GM21381 (cell line): ENCODE measurements at regions not wholly inside any gene's neighbourhood (a gene's known extent, or its start where the extent isn't known, plus 50 kb on each side); places are given as distances from the start of the nearest gene placed in this dataset.
"Not testable (repeated sequence)": the region's sequence is repeated elsewhere in the genome, so short reads cannot be mapped to it uniquely, and the experiment has no call there.

ENCODE experiments used
- ATAC-seq: cut with Tn5 transposase; IDR thresholded peaks from one replicate; pipeline ENCODE4 v1.9.1; 2021; ENCODE audit warnings: mild to moderate bottlenecking, moderate library complexity; ENCODE audit not compliant: unreplicated experiment

DNA sequence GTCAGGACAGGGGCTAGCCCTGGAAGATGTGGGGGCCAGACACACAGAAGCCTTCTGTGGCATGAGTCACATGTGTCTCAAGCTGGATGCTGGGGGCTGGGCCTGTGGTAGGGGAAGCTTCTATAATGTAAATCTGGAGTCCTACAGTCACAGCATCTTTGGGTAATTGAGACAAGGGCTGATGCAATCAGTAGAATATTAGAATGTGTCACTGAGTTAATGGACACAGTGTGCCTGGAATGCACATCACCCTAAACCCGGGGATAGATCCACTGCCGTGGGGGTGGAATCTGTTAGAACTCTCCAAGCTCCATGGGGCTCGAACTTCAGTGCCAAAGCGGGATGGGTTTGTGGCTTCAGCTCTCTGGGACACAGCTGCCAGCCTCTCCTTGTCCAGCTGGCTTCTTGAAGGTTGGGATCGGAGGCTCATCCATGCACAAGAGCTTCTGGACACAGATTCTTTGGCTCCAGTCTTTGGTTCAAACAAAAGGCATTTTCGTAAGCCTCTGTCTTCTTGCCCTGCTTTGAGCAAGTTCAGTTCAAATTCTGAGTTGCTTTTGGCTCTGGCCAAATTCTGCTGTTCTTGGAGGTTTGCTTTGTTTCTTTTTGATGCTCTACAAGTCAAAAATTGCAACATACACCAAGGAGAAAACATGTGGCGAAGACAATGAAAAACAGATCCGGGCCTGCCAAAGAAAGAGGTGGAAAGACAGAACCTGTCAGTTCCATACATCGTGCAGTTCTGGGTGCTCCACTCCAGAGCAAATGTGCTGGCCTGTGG lies 194.8 kb upstream of the ZNF32 start:
- ATAC-seq: no peak

DNA sequence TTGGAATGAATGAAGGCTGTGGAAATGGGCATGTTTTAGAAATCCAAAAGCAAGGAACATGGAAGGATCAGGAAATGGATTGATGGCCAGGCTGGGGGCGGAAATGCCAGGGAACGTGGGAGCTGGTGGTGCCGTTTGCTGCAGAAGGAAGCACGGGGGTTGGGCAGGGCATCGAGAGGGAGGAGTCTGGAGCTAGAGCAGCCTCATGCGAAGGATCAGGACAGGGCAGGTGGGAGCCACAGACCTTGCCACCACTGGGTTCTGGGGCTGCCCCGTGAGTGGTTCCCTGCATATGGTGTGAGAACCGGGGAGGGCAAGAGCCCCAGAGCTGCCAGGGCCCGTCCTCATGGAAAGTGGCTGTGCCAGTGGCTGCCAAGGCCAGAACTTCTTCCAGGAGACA lies 193.8 kb upstream of the ZNF32 start:
- ATAC-seq: no peak

DNA sequence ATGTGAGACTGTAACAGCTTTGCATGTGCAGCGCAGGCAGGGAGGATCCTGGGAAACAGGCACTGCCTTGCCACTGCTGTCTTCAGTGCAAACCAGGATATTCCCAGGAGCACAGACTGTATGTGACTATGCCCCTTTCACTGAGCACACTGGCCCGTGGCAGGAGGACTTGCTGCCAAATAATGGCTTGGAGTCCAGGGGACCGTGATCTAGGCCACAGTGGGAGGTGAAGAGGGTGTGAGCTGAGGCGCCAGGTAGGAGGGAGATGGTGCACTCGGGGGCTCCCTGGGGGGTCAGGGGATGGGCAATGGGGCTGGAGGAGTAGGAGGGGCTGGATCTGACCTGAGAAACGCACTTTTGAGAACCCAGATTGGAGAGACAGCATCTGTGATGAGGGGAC lies 193.4 kb upstream of the ZNF32 start:
- ATAC-seq: no peak

DNA sequence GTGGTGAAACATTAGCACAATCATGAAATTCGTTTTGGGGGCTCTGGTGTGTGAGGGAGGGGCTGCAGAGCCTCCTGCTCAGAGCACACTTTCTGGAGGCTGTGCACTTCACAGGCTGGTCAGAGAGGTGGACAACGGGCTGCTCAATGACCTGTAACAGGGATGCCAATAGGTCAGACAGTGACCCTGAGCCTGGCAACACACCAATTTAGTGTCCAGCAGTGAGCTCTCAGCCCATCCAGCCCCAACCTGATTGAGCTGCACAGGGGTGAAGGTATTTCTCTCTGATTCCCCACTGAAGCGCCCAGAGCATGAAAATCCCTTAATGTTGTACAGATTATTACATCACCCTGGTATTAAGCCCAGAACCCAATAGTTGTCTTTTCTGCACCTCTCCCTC lies 191.3 kb upstream of the ZNF32 start:
- no peak for ATAC-seq

DNA sequence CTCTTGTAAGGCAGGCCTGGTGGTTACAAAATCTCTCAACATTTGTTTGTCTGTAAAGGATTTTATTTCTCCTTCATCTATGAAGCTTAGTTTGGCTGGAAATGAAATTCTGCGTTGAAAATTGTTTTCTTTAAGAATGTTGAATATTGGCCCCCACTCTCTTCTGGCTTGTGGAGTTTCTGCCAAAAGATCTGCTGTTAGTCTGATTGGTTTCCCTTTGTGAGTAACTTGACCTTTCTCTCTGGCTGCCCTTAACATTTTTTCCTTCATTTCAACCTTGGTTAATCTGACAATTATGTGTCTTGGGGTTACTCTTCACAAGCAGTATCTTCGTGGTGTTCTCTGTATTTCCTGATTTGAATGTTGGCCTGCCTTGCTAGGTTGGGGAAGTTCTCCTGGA lies 186.1 kb upstream of the ZNF32 start:
- ATAC-seq: not testable (repeated sequence)

DNA sequence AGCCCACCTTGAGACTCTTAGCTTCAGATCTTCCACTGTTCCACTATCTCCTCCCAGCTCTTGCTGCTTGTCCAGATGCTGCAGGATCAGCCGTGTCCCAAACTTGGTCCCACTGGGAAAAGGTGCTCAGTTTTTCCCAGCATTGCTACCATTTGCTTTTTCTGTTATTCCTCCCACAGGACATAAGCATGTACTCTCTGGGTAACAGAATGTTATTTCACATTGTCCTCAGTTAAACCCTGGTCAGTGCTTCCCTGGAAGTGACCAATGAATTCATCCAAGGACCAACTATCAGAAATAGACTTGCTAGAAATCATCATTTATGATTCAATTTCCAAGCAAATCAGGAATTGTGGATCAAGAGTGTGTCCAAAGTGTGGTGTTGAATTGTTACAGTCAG lies 179.2 kb upstream of the ZNF32 start:
- no peak for ATAC-seq

DNA sequence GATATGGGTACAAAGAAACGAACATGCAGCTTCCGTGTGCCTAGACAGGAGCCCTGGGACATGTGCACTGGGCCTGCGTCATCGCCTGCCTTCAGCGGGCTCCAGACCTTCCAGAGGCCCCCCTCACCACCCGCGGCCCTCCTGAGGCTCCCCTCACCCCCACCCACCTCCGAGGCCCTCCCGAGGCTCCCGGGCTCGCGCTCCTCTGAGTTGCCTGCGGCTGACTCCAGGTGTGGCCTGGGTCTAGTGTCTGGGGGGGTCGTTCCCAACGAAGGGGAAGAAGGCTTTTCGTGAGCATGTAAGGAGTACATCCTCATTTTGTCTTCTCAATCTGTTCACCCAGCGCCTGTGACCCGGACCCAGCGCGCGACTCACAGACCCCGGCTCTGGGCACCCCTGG lies 177.3 kb upstream of the ZNF32 start:
- no peak for ATAC-seq

DNA sequence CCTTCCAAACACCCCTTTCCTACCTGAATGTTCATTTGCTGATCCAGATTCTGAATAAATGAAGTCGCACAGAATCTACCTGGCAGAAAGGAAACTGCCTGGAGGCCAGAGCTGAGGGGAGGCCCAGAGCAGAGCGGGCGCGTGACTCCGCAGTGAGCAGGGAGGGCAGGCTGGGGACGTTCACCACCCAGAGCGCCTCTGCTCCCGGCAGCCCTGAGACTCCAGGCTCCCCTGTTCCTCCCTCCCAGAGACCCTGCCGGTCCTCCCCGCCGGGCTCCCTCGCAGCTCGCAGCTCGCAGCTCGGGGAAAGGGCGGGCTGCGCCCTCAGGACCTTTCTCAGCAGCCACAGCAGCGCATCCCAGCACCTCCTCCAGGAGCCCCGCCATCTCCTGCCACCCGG lies 176.7 kb upstream of the ZNF32 start:
- ATAC-seq: no peak

DNA sequence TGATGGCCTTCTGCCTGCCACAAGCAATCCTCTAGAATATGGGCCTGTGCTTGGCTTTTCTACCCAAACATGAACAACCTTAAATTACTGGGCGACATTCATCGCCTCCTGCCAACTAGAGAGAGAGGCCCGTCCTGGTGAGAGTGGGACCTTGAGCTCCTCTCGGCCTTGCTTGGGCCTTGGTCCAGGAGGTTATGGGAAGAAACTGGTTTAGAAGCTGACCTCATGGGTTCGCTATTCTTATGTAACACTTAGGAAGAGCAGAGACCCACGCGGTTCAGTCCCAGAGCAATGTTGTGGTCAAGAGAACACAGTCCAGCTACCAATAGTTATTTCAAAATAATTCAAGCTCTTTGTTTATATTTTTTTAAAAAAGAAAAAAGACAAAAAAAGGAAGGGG lies 176.3 kb upstream of the ZNF32 start:
- no peak for ATAC-seq

DNA sequence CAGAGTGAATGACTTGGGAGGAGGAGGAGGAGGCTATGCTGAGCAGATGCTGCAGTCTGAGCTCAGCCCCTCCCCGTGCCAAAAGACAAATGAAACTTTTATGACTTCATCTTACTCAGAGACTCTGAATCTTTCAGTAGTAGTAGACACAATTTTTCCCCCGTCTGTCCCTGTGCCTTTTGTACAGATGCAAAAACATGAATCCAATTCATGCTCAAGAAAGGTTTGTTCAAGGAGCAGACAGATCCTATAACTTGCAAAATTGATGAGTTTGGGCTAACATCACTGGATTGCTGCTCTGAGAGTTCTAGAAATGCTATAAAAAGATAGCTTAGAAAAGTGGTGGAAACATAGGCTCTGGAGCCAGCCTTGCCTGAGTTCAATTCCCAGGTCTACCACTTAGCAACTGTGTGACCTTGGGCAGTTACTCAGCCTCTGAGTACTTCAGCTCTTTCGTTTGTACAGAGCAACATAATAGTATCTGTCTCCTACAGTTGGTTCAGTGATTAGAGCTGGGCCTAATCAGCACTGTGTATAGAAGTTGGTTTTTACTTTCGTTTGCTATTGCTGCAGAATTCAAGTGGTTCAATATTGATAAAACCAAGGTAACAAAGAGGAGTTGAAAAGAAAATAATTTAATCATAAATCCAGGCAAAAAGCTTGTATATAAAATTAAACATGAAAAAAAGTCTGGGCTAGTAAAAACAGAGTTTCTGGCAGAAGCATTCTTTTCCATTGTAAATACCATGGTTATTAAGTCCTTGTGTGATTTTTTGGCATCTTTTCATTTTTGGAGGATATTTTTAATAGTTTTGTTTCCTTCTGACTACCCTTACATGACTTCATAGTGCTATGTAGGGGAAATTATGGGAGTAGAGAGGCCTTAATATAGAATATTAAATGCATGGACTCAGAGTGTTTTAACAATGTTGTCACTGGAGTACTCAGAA lies 174.2 kb upstream of the ZNF32 start:
- no peak for ATAC-seq

DNA sequence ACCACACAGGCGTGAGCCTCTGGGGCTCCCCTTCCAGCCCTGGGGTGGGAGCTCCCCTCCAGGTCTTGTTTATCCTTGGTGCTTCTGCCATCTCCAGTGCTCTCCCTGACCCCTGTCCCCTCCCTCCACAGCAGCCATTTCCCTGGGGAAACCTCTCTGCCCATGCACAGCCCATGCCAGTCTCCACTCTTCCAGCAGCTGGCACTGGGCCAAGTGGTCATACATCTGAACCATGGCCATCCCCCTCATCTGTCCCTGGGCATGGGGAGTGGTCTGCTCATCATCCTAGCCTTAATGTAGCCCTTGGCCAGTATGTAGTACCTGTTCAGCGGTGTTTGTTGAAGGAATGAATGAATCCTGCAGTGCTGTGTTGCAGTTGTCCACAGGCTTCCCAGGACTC lies 172.4 kb upstream of the ZNF32 start:
- no peak for ATAC-seq

DNA sequence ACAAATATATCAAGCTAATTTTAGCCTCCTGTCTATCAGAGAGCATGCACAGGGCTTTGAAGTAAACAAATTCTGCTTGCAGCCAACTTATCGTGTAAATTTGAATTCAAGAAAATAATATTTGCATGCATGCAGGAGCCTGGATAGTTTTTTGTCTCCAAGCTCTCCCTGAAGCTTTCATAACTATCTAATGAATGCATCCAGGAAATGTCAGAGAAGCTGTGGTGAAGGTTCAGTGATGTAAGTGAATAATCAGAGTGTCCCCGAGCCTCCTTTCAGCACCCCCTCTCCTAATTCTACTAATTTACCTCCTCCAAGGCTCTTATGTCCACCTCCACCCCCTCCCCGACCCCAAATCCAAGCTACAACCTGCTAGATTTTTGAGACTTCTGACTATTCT lies 172.0 kb upstream of the ZNF32 start:
- no peak for ATAC-seq

DNA sequence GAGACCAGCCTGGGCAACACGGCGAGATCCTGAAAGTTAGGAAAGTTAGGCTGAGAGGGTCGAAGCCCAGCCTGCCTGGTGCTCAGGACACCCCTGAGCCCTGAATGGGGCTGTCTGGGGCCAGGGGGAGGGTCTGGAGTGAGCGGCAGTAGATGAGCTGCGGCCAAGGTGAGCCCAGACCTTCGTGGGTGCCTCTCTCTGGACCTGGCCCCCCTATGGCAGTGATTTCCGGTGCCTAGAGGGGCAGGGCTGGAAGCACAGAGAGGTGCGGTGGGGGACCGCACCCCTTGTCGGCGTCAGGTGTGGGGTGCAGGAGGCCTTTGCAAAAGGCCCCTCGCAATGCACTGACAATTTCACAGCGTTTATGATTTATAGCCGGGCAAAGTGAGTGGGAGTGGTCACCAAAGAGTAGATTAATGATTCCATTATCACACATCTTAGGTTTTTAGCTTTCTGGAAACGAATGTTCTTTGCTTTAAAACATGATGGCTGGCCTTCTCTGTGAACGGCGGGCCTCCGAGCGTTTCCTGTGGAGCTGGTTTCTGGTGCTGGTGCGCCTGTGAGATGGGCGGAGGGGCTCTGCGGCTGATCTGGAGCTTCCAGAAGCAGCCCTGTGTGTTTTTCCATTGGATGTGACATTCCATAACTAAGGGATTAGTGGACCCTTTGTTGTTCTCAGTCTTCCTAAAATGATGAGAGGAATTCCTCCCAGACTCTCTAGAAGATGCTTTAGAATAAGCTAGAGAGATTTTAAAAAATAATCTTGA lies 171.0 kb upstream of the ZNF32 start:
- ATAC-seq: no peak

DNA sequence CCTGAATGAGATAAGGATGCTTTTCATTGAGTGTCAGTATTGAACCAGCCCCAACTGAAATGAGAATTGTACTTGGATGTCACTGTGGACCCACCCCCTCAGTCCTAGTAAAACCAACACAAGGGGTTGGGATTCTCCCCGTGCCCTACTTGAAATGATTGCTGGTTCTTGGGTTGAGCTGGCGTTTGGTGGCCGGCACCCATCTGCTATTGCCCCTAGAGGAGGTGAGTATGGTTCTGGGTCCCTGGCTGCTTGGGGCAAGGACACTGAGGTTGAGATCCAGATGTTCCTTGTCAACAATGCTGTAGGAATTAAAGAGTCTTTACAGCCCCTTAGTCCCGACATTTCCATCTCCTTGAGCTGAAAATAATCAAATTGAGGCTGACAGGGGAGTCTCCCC lies 170.0 kb upstream of the ZNF32 start:
- no peak for ATAC-seq

DNA sequence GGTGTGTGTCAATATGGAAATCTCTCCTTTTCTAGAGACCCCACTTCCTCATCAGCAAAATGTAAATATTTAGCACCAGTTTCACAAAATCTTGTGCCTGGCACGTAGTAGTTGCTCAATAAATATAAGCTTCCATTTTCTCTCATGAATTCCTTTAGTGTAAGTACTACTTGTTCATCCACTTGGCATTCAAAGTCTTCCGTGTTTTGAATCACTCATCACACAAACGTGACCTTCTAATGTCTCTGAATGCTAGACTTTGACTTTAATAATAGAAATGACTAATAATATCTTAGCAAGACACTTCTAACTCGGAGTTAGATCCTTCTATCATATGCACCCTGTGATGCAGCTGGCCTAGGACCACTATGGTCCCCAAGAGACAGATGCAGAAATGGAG lies 168.7 kb upstream of the ZNF32 start:
- ATAC-seq: no peak

DNA sequence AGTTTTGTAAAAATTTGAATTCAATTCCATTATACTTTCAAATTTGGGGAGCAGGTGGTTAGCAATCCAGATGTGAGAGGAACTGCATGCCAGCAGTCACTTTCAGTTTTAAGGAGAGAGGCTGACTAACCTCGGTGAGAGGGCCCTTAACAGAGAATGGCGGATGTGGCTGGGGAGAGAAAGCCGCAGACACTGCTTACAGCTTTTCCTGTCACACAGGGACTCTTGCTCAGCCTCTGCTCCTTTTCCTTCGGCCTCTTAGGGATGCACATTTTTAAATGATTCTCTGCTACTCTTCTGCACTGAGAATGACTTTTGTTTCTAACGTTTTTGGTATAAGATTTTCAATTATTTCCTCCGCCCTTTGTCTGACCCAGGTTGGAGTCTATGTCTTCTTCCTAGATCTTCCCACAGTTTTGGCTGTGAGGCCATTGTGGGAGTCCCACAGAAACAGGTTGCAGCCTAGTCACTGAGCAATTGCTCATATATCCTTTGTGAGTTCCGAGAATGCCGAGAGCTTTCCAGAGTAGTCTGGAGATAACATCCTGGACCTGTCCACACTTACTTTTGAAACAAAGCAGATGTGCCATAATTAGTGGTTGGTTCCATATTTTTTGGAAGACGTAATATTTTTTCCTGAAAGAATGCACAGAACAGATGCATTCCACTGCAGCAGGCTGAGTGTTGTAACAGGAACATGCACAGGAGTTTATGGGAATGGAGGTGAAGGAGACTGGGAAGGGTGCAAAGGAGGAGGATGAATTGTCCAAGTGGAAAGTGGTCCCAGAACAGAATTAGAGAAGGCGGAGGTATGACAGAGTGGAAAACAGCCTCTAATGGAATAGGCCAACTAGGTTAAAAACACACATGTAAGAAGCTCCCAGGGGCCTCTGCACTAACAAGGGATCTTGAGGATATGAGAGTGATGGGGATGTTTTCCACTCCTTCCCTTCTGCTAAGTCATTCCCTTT lies 168.0 kb upstream of the ZNF32 start:
- peak; percentile 99 for ATAC-seq

DNA sequence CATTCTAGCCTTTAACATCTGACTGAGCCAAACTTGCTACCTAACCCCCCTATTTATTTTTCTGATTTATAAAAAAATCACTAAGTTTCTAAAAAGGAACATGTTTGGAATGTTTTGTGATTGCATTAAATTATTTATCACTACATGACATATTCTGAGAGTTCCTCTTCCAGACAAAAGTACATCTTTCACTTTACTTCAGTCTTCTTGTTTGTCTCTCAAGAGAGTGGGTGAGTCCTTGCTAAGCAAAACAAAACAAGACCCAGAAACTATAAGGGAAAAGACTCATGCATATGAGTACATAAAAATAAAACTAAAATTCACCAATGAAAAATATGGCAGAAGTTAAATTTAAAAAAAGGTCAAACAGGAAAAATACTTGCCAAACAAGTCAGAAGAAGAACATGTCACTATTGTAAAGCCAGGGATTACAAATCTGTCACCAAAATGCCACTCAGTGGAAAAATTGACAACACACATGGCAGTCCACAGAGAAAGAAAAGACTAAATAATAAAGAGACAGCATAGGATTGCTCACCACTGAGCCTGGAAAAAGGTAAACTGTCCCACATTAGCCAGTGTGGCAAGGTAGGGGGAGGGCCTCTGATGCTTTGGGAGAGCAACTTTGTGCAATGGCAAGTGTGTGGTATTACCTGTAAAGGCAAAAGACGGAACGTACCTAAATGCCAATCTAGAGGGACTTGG lies 166.7 kb upstream of the ZNF32 start:
- ATAC-seq: no peak

DNA sequence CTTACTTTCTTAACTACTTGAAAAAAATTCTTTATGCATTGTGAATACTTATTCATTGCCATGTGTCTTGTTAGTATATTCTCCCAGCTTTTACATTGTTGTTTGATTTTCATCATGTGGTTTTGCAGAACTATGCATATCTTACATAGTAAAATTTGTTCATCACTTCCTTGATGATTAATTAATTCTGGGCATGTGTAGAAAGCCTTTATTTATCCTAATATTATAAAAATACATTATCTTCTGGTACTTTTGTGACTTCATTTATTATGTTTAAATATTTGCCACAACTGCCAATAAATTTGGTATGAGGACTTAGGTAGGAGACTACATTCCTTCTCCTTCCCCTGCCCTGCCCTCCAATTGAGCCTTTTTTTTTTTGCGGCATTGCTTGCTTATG lies 166.0 kb upstream of the ZNF32 start:
- no peak for ATAC-seq

DNA sequence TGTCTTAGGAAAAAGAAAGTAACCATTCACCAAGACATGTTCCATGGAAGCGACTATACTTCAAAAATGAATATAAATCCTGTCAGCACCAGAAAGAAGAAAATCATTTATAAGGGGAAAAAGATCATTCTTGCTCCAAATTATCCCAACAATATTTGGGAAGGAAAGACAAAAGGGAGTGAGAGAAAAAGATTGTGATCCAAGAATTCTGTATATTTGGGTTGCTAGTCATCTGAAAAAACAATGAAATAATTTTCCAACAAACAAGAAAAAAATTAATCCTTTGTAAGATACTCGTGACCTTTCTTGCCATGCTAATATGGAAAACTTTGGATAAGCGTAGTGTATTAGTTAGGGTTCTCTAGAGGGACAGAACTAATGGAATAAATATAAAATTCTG lies 163.2 kb upstream of the ZNF32 start:
- no peak for ATAC-seq
